CD4-positive, alpha-beta memory T cell (primary cell): ENCODE measurements at regions not wholly inside any gene's neighbourhood (a gene's known extent, or its start where the extent isn't known, plus 50 kb on each side); places are given as distances from the start of the nearest gene placed in this dataset.

Experiments
- CTCF ChIA-PET: fragments of 350-600 bp; sonication (Branson Sonifier 250); formaldehyde crosslinking; loops from one replicate; lab custom pipeline; 2021; ENCODE audit warnings: inconsistent platforms; ENCODE audit not compliant: partially characterized antibody; lab: Charles Lee
- POLR2A ChIA-PET: fragments of 350-600 bp; sonication (Branson Sonifier 250); formaldehyde crosslinking; loops from one replicate; lab custom pipeline; 2021; ENCODE audit not compliant: partially characterized antibody; lab: Charles Lee
- DNase-seq, 5 donors: peaks; one replicate each; pipeline versions ENCODE4 v3.0.0 to v3.0.0-alpha.2; 2020 to 2022; ENCODE audit warnings: mixed read lengths in 1 of 5
- H3K27ac ChIP-seq: one replicate; pipeline ENCODE4 v1.7.0; 2013; ENCODE audit warnings: low read depth, low read length
- H3K27me3 ChIP-seq: 2 replicates; pipeline ENCODE4 v1.7.0; 2013; ENCODE audit warnings: mild to moderate bottlenecking, low read length, moderate library complexity; ENCODE audit not compliant: insufficient read depth
- H3K36me3 ChIP-seq: 2 replicates; pipeline ENCODE4 v1.7.0; 2013; ENCODE audit warnings: mild to moderate bottlenecking, low read length, moderate library complexity; ENCODE audit not compliant: insufficient read depth
- H3K4me1 ChIP-seq: 2 replicates; pipeline ENCODE4 v1.7.0; 2013; ENCODE audit warnings: mild to moderate bottlenecking, low read length, moderate library complexity; ENCODE audit not compliant: insufficient read depth
- H3K4me3 ChIP-seq, 2 donors: one replicate each; pipeline ENCODE4 v1.7.0; 2013; ENCODE audit warnings: low read length in 2 of 2, mild to moderate bottlenecking in 1 of 2
- H3K9me3 ChIP-seq, 2 donors: one replicate each; pipeline ENCODE4 v1.7.0; 2013; ENCODE audit warnings: low read length in 2 of 2, control low read depth in 1 of 2; ENCODE audit not compliant: control insufficient read depth in 1 of 2
- H3K27ac Mint-ChIP-seq, 7 donors: one replicate each; pipeline ENCODE4 v1.8.0; 2020 to 2021; ENCODE audit warnings: mixed read lengths in 7 of 7, mild to moderate bottlenecking in 6 of 7, inconsistent platforms in 3 of 7, moderate library complexity in 3 of 7
- H3K27me3 Mint-ChIP-seq, 2 donors: one replicate each; pipeline ENCODE4 v1.8.0; 2020 to 2021; ENCODE audit warnings: mixed read lengths in 2 of 2
- H3K36me3 Mint-ChIP-seq, 2 donors: one replicate each; pipeline ENCODE4 v1.8.0; 2020 to 2021; ENCODE audit warnings: mixed read lengths in 2 of 2, inconsistent platforms in 1 of 2, mild to moderate bottlenecking in 1 of 2
- H3K4me1 Mint-ChIP-seq, 4 donors: one replicate each; pipeline ENCODE4 v1.8.0; 2020 to 2021; ENCODE audit warnings: mixed read lengths in 4 of 4, mild to moderate bottlenecking in 1 of 4
- H3K4me3 Mint-ChIP-seq, 8 donors: one replicate each; pipeline ENCODE4 v1.8.0; 2020 to 2021; ENCODE audit warnings: mixed read lengths in 8 of 8, mild to moderate bottlenecking in 7 of 8, moderate library complexity in 6 of 8, inconsistent platforms in 3 of 8
- H3K9me3 Mint-ChIP-seq, 8 donors: one replicate each; pipeline ENCODE4 v1.8.0; 2020 to 2021; ENCODE audit warnings: mixed read lengths in 8 of 8, mild to moderate bottlenecking in 5 of 8, inconsistent platforms in 3 of 8, moderate library complexity in 1 of 8
- intact Hi-C: fragments of 100-400 bp; cut with micrococcal nuclease; formaldehyde crosslinking; loops from one replicate; pipeline ENCODE4 v1.15.1; 2023

- no peaks in the 10 kb centered on the region for H3K36me3 ChIP-seq
- H3K27me3 Mint-ChIP-seq: peaks cover 2 to 8% of the 10 kb centered on the region in 2 donors
- ChIA-PET CTCF (no interaction called here), POLR2A (no interaction called here)
- H3K9me3 Mint-ChIP-seq: peaks cover 0 to under 1% (median 0%) of the 10 kb centered on the region in 8 donors
- no peak overlapping the region for H3K4me3 ChIP-seq
- H3K4me1 ChIP-seq: no peaks in the 10 kb centered on the region
- peaks cover 4 to 20% (median 5%) of the 10 kb centered on the region in 4 donors for H3K4me1 Mint-ChIP-seq
- peak overlapping the region in 1 of 7 donors; percentile 5 for H3K27ac Mint-ChIP-seq
- H3K36me3 Mint-ChIP-seq: no peaks in the 10 kb centered on the region
- no peaks in the 10 kb centered on the region for H3K9me3 ChIP-seq
- intact Hi-C loops: no loop called here
- no peak for DNase-seq
- H3K4me3 Mint-ChIP-seq: peak overlapping the region in 1 of 8 donors; percentile 51
- no peaks in the 10 kb centered on the region for H3K27me3 ChIP-seq
- H3K27ac ChIP-seq: no peak overlapping the region
Measured at GRCh38 chr15:93861956-93862741, 369.2 kb upstream of the MCTP2 start.

- H3K4me1 Mint-ChIP-seq: peaks cover 4 to 20% (median 5%) of the 10 kb centered on the region in 4 donors
- no peaks in the 10 kb centered on the region for H3K9me3 ChIP-seq
- no peaks in the 10 kb centered on the region for H3K4me1 ChIP-seq
- ChIA-PET CTCF (no interaction called here), POLR2A (no interaction called here)
- intact Hi-C loops: no loop called here
- H3K27me3 Mint-ChIP-seq: peaks cover 2 to 7% of the 10 kb centered on the region in 2 donors
- H3K27ac ChIP-seq: no peak overlapping the region
- no peaks in the 10 kb centered on the region for H3K36me3 ChIP-seq
- H3K4me3 ChIP-seq: no peak overlapping the region
- no peaks in the 10 kb centered on the region for H3K27me3 ChIP-seq
- no peak overlapping the region for H3K27ac Mint-ChIP-seq
- no peaks in the 10 kb centered on the region for H3K9me3 Mint-ChIP-seq
- peak overlapping the region in 2 of 8 donors; percentile 12 to 14 for H3K4me3 Mint-ChIP-seq
- DNase-seq: peak in 1 of 5 donors; percentile 4
- no peaks in the 10 kb centered on the region for H3K36me3 Mint-ChIP-seq
Measured at GRCh38 chr15:93861413-93861812, 369.9 kb upstream of the MCTP2 start.

- DNase-seq: no peak
- intact Hi-C loops: no loop called here
- ChIA-PET CTCF (no interaction called here), POLR2A (no interaction called here)
- H3K27me3 ChIP-seq: no peaks in the 10 kb centered on the region
- Mint-ChIP-seq H3K4me3 (no peak overlapping the region), H3K27me3 (peaks cover 2 to 7% of the 10 kb centered on the region in 2 donors), H3K27ac (no peak overlapping the region), H3K4me1 (peaks cover 4 to 20% (median 5%) of the 10 kb centered on the region in 4 donors), H3K9me3 (no peaks in the 10 kb centered on the region), H3K36me3 (no peaks in the 10 kb centered on the region)
- H3K27ac ChIP-seq: no peak overlapping the region
- H3K9me3 ChIP-seq: no peaks in the 10 kb centered on the region
- H3K36me3 ChIP-seq: no peaks in the 10 kb centered on the region
- no peaks in the 10 kb centered on the region for H3K4me1 ChIP-seq
- no peak overlapping the region for H3K4me3 ChIP-seq
Measured at GRCh38 chr15:93860701-93861100, 370.7 kb upstream of the MCTP2 start.

- no peaks in the 10 kb centered on the region for H3K36me3 ChIP-seq
- Mint-ChIP-seq H3K4me1 (peaks cover 4 to 20% (median 5%) of the 10 kb centered on the region in 4 donors), H3K4me3 (no peak overlapping the region), H3K36me3 (no peaks in the 10 kb centered on the region), H3K27ac (no peak overlapping the region), H3K9me3 (no peaks in the 10 kb centered on the region), H3K27me3 (peaks cover 3 to 8% of the 10 kb centered on the region in 2 donors)
- intact Hi-C loops: no loop called here
- no peak overlapping the region for H3K27ac ChIP-seq
- CTCF ChIA-PET: no interaction called here
- H3K9me3 ChIP-seq: no peaks in the 10 kb centered on the region
- POLR2A ChIA-PET: no interaction called here
- no peak for DNase-seq
- no peaks in the 10 kb centered on the region for H3K4me1 ChIP-seq
- H3K4me3 ChIP-seq: no peak overlapping the region
- H3K27me3 ChIP-seq: no peaks in the 10 kb centered on the region
Measured at GRCh38 chr15:93859176-93859575, 372.2 kb upstream of the MCTP2 start.

- ChIA-PET POLR2A (no interaction called here), CTCF (no interaction called here)
- Histone ChIP-seq H3K27me3 (no peaks in the 10 kb centered on the region), H3K4me3 (no peak overlapping the region), H3K27ac (no peak overlapping the region), H3K4me1 (no peaks in the 10 kb centered on the region), H3K36me3 (no peaks in the 10 kb centered on the region), H3K9me3 (no peaks in the 10 kb centered on the region)
- H3K27ac Mint-ChIP-seq: no peak overlapping the region
- no peaks in the 10 kb centered on the region for H3K36me3 Mint-ChIP-seq
- H3K9me3 Mint-ChIP-seq: no peaks in the 10 kb centered on the region
- H3K4me1 Mint-ChIP-seq: no peaks in the 10 kb centered on the region
- peaks cover 2 to 8% of the 10 kb centered on the region in 2 donors for H3K27me3 Mint-ChIP-seq
- intact Hi-C loops: no loop called here
- no peak overlapping the region for H3K4me3 Mint-ChIP-seq
- no peak for DNase-seq
Measured at GRCh38 chr15:93855181-93855826, 376.1 kb upstream of the MCTP2 start.

- H3K27me3 Mint-ChIP-seq: peaks cover 2 to 8% of the 10 kb centered on the region in 2 donors
- Histone ChIP-seq H3K4me3 (no peak overlapping the region), H3K27ac (no peak overlapping the region), H3K4me1 (no peaks in the 10 kb centered on the region), H3K9me3 (no peaks in the 10 kb centered on the region), H3K36me3 (no peaks in the 10 kb centered on the region), H3K27me3 (no peaks in the 10 kb centered on the region)
- H3K36me3 Mint-ChIP-seq: no peaks in the 10 kb centered on the region
- ChIA-PET CTCF (no interaction called here), POLR2A (no interaction called here)
- no peaks in the 10 kb centered on the region for H3K9me3 Mint-ChIP-seq
- H3K4me1 Mint-ChIP-seq: no peaks in the 10 kb centered on the region
- H3K4me3 Mint-ChIP-seq: no peak overlapping the region
- DNase-seq: no peak
- intact Hi-C loops: no loop called here
- no peak overlapping the region for H3K27ac Mint-ChIP-seq
Measured at GRCh38 chr15:93854088-93854487, 377.3 kb upstream of the MCTP2 start.

- Histone ChIP-seq H3K9me3 (no peaks in the 10 kb centered on the region), H3K4me1 (no peaks in the 10 kb centered on the region), H3K36me3 (no peaks in the 10 kb centered on the region), H3K27ac (no peak overlapping the region), H3K4me3 (no peak overlapping the region), H3K27me3 (no peaks in the 10 kb centered on the region)
- ChIA-PET CTCF (no interaction called here), POLR2A (no interaction called here)
- DNase-seq: no peak
- Mint-ChIP-seq H3K9me3 (no peaks in the 10 kb centered on the region), H3K4me1 (no peaks in the 10 kb centered on the region), H3K36me3 (no peaks in the 10 kb centered on the region), H3K4me3 (no peak overlapping the region), H3K27ac (no peak overlapping the region), H3K27me3 (peaks cover 2 to 9% of the 10 kb centered on the region in 2 donors)
- intact Hi-C loops: no loop called here
Measured at GRCh38 chr15:93852761-93853160, 378.6 kb upstream of the MCTP2 start.
